ENCODE measurements at regions not wholly inside any gene's neighbourhood (a gene's known extent, or its start where the extent isn't known, plus 50 kb on each side); places are given as distances from the start of the nearest gene placed in this dataset.

DNA sequence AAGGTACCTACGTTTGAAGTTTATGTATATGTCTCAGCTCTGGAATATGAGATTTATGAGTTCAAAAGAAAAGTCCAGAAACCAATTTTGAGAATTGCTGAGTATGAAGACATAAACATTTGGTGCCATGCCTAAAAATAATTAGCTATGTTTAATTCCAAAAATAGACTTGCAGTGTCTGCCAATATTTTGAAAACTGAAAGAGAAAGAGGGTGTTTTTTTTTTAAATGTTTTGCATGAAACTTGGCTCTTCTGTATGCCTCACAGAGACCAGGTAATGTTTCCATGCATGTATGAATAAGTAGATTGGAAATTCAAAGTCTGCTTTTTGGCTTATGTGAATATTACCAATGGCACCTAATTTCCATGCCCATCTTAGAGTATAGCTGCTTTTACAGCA is 634.4 kb upstream of the C9orf72 start:
- no peak overlapping the region for H3K4me2 ChIP-seq (ENCODE audit: low read length)
- TF ChIP-seq, protein P1, sequence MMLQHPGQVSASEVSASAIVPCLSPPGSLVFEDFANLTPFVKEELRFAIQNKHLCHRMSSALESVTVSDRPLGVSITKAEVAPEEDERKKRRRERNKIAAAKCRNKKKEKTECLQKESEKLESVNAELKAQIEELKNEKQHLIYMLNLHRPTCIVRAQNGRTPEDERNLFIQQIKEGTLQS (IDR thresholded peaks at IDR 0.05) = no peak
- TF ChIP-seq RAD21 (IDR thresholded peaks at IDR 0.05; ENCODE audit: low read depth) = no peak
- no peak for TF ChIP-seq SIN3A (IDR thresholded peaks at IDR 0.05; ENCODE audit: low read depth)
- TF ChIP-seq, protein P2, sequence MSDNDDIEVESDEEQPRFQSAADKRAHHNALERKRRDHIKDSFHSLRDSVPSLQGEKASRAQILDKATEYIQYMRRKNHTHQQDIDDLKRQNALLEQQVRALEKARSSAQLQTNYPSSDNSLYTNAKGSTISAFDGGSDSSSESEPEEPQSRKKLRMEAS (IDR thresholded peaks at IDR 0.05) = no peak
- H4K20me1 ChIP-seq (ENCODE audit: insufficient read depth) = no peaks in the 10 kb centered on the region
- H3K9me2 ChIP-seq (ENCODE audit: insufficient read depth) = no peaks in the 10 kb centered on the region
- H3K9ac ChIP-seq (ENCODE audit: low read length) = no peak overlapping the region
- H3K9me3 ChIP-seq (ENCODE audit: control insufficient read depth in 1 of 2, insufficient read depth in 1 of 2, low read depth in 1 of 2, low read length in 2 of 2) = peaks cover 0 to 5% of the 10 kb centered on the region in 2 experiments; a peak in 2 of 4 replicates
- no peaks in the 10 kb centered on the region; a peak in 1 of 4 replicates for H3K4me1 ChIP-seq (ENCODE audit: control insufficient read depth in 1 of 2, insufficient read depth in 2 of 2, low read length in 2 of 2)
- no TSS peak for BruUV-seq (replicated peaks)
- RAD21 ChIA-PET (ENCODE audit: low non-redundant PET in 1 of 2, low total read pairs in 2 of 2, uncharacterized antibody in 2 of 2, unreplicated experiment in 2 of 2) = no interaction called here
- no peak overlapping the region for H3K4me3 ChIP-seq (replicated peaks in 1 of 2; ENCODE audit: low read depth in 1 of 2, low read length in 2 of 2)
- H3K36me3 ChIP-seq (ENCODE audit: control insufficient read depth in 1 of 2, insufficient read depth in 2 of 2, low read length in 2 of 2) = no peaks in the 10 kb centered on the region
- intact Hi-C loops (cut with micrococcal nuclease) = no loop called here
- DNase-seq (ENCODE audit: low read depth, low spot score) (no peak), ATAC-seq (no peak)
- H3K27ac ChIP-seq (ENCODE audit: low read depth, low read length) = no peak overlapping the region
- POLR2A ChIA-PET = no interaction called here
- H3K27me3 ChIP-seq (ENCODE audit: insufficient read depth, low read length) = no peaks in the 10 kb centered on the region
- CTCF ChIA-PET = no interaction called here
- no peak overlapping the region for H2AFZ ChIP-seq (ENCODE audit: low read depth, low read length, poor library complexity, severe bottlenecking)
- H3K79me2 ChIP-seq (ENCODE audit: insufficient read depth, low read length) = no peaks in the 10 kb centered on the region

DNA sequence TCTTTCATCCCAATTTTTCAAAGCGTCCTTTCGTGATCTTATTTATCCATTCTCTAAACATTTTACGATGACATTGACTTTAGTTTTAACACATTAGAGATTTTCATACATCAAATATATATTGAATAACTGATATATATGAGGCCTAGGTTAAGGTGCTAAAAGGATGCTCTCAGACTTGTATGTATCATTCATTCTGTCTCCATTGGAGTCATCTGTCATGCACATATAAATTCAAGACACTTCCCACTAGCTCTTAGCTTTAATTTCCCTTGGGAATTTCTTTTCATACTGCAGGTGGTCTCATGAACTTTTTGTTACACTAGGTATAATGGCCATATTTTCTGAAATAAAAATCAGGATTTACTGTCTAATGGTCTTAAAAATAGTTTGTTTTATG is 635.8 kb upstream of the C9orf72 start:
- DNase-seq (ENCODE audit: low read depth, low spot score) = no peak
- intact Hi-C loops (cut with micrococcal nuclease) = no loop called here
- Histone ChIP-seq H3K36me3 (ENCODE audit: control insufficient read depth in 1 of 2, insufficient read depth in 2 of 2, low read length in 2 of 2) (no peaks in the 10 kb centered on the region), H3K4me2 (ENCODE audit: low read length) (no peak overlapping the region), H3K9me3 (ENCODE audit: control insufficient read depth in 1 of 2, insufficient read depth in 1 of 2, low read depth in 1 of 2, low read length in 2 of 2) (peaks cover 0 to 7% of the 10 kb centered on the region in 2 experiments; a peak in 2 of 4 replicates), H3K4me1 (ENCODE audit: control insufficient read depth in 1 of 2, insufficient read depth in 2 of 2, low read length in 2 of 2) (peaks cover 3 to 4% of the 10 kb centered on the region in 2 experiments; a peak in 2 of 4 replicates), H3K4me3 (replicated peaks in 1 of 2; ENCODE audit: low read depth in 1 of 2, low read length in 2 of 2) (no peak overlapping the region), H2AFZ (ENCODE audit: low read depth, low read length, poor library complexity, severe bottlenecking) (no peak overlapping the region), H3K9ac (ENCODE audit: low read length) (no peak overlapping the region), H3K27me3 (ENCODE audit: insufficient read depth, low read length) (no peaks in the 10 kb centered on the region), H3K9me2 (ENCODE audit: insufficient read depth) (no peaks in the 10 kb centered on the region), H3K27ac (ENCODE audit: low read depth, low read length) (no peak overlapping the region), H3K79me2 (ENCODE audit: insufficient read depth, low read length) (no peaks in the 10 kb centered on the region), H4K20me1 (ENCODE audit: insufficient read depth) (no peaks in the 10 kb centered on the region)
- ChIA-PET CTCF (no interaction called here), RAD21 (ENCODE audit: low non-redundant PET in 1 of 2, low total read pairs in 2 of 2, uncharacterized antibody in 2 of 2, unreplicated experiment in 2 of 2) (no interaction called here), POLR2A (no interaction called here)
- BruUV-seq (replicated peaks) = no TSS peak
- no peak for ATAC-seq
- TF ChIP-seq SRF (IDR thresholded peaks at IDR 0.05; ENCODE audit: low read depth) (no peak), SIN3A (IDR thresholded peaks at IDR 0.05; ENCODE audit: low read depth) (no peak), JUND (IDR thresholded peaks at IDR 0.05) (no peak), SP1 (IDR thresholded peaks at IDR 0.05; ENCODE audit: low read depth) (no peak), ZFX (IDR thresholded peaks at IDR 0.05) (no peak), RAD21 (IDR thresholded peaks at IDR 0.05; ENCODE audit: low read depth) (no peak), EGR1 (IDR thresholded peaks at IDR 0.05; ENCODE audit: low read depth) (no peak), POLR2A (IDR thresholded peaks at IDR 0.05; ENCODE audit: borderline replicate concordance, extremely low read depth, insufficient read depth, insufficient read length) (no peak), ZNF274 (IDR thresholded peaks at IDR 0.05; ENCODE audit: low read depth, low read length) (no peak), FOSL1 (IDR thresholded peaks at IDR 0.05; ENCODE audit: low read depth) (no peak), ELF1 (IDR thresholded peaks at IDR 0.05; ENCODE audit: borderline replicate concordance, low read depth) (no peak), CBX3 (IDR thresholded peaks at IDR 0.05; ENCODE audit: low read depth) (no peak), EZH2phosphoT487 (IDR thresholded peaks at IDR 0.05; ENCODE audit: borderline replicate concordance) (no peak)
- TF ChIP-seq, protein P3, sequence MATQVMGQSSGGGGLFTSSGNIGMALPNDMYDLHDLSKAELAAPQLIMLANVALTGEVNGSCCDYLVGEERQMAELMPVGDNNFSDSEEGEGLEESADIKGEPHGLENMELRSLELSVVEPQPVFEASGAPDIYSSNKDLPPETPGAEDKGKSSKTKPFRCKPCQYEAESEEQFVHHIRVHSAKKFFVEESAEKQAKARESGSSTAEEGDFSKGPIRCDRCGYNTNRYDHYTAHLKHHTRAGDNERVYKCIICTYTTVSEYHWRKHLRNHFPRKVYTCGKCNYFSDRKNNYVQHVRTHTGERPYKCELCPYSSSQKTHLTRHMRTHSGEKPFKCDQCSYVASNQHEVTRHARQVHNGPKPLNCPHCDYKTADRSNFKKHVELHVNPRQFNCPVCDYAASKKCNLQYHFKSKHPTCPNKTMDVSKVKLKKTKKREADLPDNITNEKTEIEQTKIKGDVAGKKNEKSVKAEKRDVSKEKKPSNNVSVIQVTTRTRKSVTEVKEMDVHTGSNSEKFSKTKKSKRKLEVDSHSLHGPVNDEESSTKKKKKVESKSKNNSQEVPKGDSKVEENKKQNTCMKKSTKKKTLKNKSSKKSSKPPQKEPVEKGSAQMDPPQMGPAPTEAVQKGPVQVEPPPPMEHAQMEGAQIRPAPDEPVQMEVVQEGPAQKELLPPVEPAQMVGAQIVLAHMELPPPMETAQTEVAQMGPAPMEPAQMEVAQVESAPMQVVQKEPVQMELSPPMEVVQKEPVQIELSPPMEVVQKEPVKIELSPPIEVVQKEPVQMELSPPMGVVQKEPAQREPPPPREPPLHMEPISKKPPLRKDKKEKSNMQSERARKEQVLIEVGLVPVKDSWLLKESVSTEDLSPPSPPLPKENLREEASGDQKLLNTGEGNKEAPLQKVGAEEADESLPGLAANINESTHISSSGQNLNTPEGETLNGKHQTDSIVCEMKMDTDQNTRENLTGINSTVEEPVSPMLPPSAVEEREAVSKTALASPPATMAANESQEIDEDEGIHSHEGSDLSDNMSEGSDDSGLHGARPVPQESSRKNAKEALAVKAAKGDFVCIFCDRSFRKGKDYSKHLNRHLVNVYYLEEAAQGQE (IDR thresholded peaks at IDR 0.05; ENCODE audit: low read depth) = no peak
- TF ChIP-seq, protein P4, sequence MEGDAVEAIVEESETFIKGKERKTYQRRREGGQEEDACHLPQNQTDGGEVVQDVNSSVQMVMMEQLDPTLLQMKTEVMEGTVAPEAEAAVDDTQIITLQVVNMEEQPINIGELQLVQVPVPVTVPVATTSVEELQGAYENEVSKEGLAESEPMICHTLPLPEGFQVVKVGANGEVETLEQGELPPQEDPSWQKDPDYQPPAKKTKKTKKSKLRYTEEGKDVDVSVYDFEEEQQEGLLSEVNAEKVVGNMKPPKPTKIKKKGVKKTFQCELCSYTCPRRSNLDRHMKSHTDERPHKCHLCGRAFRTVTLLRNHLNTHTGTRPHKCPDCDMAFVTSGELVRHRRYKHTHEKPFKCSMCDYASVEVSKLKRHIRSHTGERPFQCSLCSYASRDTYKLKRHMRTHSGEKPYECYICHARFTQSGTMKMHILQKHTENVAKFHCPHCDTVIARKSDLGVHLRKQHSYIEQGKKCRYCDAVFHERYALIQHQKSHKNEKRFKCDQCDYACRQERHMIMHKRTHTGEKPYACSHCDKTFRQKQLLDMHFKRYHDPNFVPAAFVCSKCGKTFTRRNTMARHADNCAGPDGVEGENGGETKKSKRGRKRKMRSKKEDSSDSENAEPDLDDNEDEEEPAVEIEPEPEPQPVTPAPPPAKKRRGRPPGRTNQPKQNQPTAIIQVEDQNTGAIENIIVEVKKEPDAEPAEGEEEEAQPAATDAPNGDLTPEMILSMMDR (IDR thresholded peaks at IDR 0.05 in 2 of 3, conservative IDR thresholded peaks at IDR 0.05 in 1 of 3; ENCODE audit: borderline replicate concordance in 1 of 3, insufficient read depth in 1 of 3, low read depth in 2 of 3, low read length in 2 of 3) = no peak
- TF ChIP-seq, protein P2 (IDR thresholded peaks at IDR 0.05) = no peak
